ENCODE measurements at regions not wholly inside any gene's neighbourhood (a gene's known extent, or its start where the extent isn't known, plus 50 kb on each side); places are given as distances from the start of the nearest gene placed in this dataset.

- DNase-seq: no peak
Measured at GRCh38 chr11:98101329-98101728, 919.4 kb upstream of the CNTN5 start.

DNA sequence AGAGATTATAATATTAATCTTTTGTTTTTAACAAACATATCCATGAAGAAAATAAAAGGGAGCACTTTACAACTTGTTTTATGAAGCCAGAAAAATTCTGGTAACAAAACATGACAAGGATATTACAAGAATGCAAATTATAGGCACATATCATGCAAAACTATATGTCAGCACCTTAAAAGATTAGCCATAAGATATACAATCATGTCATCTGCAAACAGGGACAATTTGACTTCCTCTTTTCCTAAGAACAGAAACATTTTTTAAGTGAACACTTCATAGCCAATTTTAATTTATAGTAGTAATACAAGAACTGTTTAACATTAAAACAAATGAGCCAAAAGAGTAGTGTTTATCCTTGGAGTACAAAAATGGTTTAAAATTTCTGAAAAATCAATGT, 916.5 kb upstream of the CNTN5 start:
- no peak for DNase-seq

DNA sequence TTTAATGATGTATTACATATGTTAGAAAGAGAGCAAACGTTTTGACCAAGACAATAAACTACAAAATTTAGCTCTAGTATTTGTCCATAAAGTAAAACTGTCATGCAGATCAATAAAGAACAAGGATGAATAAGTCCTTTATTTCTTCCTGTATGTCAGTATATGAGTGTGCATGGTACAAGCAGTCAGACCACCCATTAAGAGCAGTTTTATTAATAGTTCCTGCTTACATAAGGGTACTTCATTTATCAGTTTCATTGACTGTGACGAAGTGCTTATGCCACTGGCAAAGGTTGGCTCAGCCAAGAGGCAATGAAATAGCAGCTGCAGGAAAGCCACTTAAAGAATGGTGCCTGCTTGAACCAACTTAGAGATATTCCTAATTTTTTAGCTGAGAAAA, 913.0 kb upstream of the CNTN5 start:
- DNase-seq: no peak

DNA sequence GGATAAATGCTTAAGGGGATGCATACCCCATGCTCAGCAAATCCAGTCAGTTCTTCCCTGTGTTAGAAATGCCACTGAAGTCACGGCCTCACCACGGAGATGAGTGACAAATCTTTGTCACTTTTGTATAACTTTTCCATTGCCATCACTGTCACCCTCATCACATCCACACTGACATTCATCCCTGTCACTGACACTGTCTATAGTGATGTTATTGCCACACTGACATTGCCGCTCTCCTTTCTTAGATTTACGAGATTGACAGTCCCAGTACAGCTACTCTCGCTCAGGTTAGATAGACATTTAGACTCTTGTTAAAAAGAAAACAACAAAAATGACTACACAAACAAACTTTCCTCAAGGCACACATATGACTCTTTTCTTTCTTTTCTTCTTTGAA, 910.7 kb upstream of the CNTN5 start:
- DNase-seq: no peak

GRCh38 chr11:98115873-98116272, 904.9 kb upstream of the CNTN5 start:
- no peak for DNase-seq

GRCh38 chr11:98130117-98130625, 890.6 kb upstream of the CNTN5 start:
- no peak for DNase-seq

DNA sequence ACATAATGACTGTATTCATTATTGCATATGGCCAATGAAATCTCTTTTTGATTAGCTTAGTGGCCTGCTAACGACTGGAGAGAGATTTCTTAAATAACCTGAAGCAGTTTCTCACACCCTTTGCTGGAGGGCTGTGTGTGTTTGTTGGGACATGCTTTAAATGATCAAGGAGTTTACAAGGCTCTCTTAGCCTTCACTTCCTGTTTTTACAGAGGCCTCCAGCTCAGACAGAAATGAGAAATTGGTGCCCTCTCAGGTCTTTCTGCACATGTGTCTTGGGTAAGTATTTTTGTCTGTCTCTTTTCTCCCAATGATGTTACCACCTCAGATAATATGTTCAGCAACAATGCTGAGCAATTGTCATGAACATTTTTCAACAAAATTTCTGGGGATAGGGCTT, 884.4 kb upstream of the CNTN5 start:
- no peak for DNase-seq

DNA sequence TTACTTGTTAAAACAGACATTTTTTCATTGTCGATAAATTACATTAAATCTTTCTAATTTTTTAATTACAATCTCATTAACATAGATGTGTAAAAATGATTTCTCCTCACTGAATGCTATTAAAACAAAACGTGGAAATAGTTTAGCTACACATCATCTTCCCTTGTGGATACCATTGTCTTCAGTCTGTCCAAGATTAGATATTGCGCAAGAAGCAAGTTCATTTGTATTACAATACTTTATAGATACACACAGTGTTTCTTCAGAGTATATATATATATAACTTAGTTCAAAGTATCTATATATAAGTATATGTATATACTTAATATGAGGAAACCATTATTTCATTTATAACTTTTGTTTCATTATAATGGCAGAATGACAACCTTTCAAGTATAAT, 883.3 kb upstream of the CNTN5 start:
- no peak for DNase-seq

DNA sequence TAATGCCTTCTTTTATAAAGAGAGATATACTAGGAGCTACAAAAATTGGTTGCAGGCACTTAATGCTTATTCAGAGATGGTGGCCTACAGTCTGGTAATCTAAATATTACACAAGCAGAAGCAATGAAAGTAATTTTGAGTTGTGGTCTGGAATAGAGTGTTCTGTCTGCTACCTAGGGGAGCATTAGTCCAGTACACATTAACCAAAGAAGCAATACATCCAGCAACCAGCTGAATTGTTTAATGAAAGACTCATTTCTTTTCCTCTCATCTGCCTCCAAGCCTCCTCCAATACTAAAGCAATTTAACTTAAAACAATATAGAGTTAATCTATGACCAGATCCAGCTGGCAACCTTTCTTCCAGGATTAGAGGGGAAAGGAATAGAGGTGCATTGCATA, 877.1 kb upstream of the CNTN5 start:
- DNase-seq: no peak

GRCh38 chr11:98153752-98154151, 867.0 kb upstream of the CNTN5 start:
- DNase-seq: no peak

- no peak for DNase-seq
Measured at GRCh38 chr11:98155696-98156095, 865.1 kb upstream of the CNTN5 start.

DNA sequence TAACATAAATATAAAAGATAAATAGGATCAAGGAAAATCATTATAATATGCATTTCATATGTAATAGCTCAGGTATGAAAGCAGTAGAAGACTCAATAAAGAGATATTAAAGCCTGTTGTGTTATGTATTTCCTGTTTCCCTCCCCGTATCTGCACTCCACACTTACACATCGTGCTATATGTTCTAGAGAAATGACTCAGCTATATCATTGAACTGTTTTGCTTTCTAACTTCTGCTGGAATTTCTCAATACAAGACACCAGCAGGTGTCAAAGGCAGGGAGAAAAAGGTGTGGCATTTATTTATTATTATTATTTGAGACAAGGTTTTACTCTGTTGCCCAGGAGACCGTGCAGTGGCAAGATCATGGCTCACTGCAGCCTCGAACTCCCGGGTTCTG, 842.8 kb upstream of the CNTN5 start:
- DNase-seq: no peak

DNA sequence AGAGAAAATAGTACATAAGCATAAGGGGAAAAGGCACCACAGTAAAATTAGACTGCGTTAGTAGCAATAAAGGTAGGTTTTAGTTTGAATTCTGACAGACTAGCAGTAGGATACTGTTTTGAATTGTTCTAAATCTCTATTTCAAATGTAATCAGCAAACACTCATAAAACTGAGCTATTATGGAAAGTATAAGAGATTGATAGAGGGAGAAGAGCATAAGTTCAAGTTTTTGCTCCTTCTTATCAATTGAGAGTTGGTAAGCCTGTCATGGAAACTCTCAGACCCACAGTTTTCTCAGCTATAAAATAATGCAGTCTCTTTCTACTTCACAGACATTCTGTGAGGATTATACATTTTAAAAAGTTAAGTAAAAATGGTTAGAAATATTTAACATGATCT, 840.2 kb upstream of the CNTN5 start:
- no peak for DNase-seq

DNA sequence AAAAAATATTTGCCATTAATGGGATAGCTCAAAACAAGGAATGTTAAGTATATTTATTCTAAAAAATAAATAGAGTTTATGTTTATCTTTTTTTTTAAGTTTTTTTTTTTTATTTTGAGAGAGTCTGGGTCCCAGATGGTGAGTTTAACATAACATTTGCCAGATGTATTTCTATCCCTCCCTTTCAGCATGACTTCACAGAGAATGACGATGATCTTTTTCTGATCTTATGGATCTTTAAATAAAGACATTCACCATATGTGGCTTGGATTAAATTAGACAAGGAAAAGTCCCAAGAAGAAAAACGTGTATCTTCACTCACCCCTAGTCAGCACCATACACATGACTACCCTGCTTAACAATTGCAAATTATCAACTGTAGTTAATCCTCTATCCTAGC, 839.8 kb upstream of the CNTN5 start:
- no peak for DNase-seq

DNA sequence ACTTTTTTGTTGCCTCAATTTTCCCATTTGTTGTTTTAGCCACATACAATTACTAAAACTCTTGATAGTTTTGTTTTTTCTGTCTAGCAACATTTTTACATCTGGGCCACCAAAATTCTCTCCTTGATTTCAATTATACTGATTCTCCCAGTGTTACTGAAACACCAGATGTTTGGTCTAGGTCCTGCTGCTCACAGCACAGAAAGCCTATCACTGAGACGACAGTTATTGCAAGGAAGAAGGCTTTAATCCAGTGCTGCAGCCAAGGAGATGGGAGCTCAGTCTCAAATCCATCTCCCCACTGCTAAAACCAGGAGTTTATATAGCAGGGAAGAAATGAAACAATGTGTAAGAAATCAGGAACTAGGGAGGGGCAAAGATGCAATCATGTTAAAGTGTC, 837.7 kb upstream of the CNTN5 start:
- DNase-seq: no peak

- DNase-seq: no peak
Measured at GRCh38 chr11:98185245-98185644, 835.5 kb upstream of the CNTN5 start.

DNA sequence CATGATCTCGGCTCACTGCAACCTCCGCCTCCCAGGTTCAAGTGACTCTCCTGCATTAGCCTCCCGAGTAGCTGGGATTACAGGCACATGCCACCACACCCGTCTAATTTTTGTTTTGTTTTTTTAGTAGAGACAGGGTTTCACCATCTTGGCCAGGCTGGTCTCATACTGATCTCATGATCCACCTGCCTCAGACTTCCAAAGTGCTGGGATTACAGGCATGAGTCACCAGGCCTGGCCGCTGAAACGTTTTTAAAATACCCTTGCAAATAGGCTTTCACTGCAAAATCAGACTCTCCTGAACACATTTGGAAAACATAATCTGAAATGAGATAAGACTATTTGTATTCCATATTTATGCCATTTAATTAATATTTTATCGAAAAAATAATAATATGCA, 826.1 kb upstream of the CNTN5 start:
- DNase-seq: no peak

DNA sequence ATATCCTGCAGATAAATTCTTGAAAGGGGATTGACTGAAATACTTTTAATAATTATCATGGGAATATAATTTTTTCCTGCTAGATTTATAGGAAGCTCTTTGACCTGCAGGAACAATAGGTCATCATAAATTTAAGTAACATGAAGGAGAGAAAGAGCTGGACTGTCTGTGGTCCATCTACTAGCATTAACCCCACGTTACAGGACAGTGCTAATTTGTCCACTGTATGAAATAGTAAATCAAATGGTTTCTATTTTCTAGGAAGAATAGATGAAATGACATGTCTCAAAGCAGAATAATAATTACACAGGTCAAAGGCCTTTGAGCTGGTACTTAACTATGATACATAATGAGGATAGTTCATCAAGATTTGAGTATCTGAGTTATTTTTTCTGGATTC, 825.4 kb upstream of the CNTN5 start:
- DNase-seq: no peak

DNA sequence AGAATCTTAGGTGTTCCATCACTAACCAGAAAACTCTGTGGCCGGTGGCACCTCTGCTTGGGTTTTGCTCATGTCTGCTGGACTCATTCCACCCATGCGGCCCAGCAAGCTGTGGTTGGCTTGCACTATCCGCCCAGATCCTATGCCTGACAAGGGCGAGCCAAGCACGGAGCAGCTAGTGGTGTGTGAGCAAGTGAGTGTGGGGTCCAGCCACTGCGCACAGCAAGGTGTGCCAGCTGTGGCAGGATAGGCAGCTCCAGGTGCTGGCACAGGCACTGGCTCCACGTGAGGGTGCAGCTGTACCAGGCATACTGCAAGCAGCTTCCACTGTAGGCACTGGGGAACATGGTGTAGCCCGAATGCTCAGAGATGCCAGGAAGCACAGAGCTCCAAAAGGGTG, 813.7 kb upstream of the CNTN5 start:
- DNase-seq: no peak

DNA sequence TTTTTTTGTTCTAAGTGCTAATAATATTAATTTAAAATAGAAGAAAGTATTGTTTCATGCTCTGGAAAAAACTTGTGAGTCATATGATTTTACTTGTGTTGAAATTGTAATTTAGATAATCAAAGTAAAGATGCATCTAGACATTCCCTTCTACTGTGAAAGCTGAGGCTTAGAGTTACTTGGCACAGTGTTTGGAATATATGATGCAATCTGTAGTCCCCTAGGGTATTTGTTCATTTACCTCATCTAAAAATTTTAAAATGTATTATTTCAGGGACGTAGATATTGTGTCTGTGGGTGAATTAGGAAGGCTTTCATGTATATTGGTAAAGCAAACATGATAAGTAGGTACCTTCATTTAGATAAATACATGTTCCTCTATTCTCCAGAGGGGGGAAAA, 793.5 kb upstream of the CNTN5 start:
- no peak for DNase-seq

- DNase-seq: no peak
Measured at GRCh38 chr11:98230678-98231077, 790.1 kb upstream of the CNTN5 start.

- DNase-seq: no peak
Measured at GRCh38 chr11:98234698-98235097, 786.1 kb upstream of the CNTN5 start.

DNA sequence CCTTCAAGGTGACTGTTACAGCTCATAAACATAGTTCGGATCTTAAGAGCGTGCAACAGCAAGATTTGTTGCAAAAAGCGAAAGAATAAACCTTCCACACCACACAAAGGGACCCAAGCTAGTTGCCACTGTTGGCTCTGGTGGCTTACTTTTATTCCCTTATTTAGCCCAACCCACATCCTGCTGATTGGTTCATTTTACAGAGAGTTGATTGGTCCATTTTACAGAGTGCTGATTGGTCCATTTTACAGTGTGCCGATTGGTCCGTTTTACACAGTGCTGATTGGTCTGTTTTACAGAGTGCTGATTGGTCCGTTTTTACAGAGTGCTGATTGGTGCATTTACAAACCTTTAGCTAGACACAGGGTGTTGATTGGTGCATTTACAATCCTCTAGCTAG, 776.9 kb upstream of the CNTN5 start:
- no peak for DNase-seq

- DNase-seq: no peak
Measured at GRCh38 chr11:98260983-98261382, 759.8 kb upstream of the CNTN5 start.

DNA sequence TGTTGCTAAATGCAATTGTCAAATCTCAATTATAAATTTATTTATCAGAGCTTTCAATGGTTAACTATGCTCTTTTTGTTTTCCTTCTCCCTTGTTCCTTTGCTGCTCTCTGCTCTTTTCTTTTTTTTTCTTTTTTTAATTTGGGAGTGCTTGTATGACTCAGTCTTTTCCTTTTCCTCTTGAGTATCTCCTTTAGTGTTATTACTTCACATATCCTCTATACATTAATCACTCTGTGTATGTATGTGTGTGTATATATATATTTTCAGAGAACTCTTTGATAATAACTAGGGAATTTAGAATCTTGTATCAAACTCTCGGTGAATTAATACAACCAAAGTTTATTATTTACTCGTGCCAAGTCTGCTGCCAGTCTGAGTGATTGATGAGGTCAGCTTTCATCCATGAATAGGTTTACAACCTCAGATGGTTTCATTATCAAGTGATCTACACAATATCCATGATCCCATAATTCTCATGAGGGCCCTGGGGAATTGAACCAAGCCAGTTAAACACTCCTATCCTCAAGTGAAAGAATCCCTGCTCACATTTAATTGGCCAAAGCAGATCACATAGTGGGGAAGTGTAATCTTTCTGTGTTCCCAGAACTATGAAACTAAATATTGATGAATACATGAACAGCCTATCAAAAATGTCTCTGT, 743.4 kb upstream of the CNTN5 start:
- DNase-seq: no peak
